Sigmoid colon (tissue), 4 donors: ENCODE measurements at regions not wholly inside any gene's neighbourhood (a gene's known extent, or its start where the extent isn't known, plus 50 kb on each side); places are given as distances from the start of the nearest gene placed in this dataset.

Experiments used
- POLR2A ChIP-seq, 2 donors: fragments of 450-650 bp; IDR thresholded peaks; one replicate each; pipeline ENCODE4 v1.6.1; 2016; ENCODE audit warnings: antibody characterized with exemption in 2 of 2, mild to moderate bottlenecking in 2 of 2, moderate library complexity in 2 of 2
- POLR2AphosphoS5 ChIP-seq, 4 donors: sonication (generic); formaldehyde crosslinking; IDR thresholded peaks; one replicate each; pipeline ENCODE4 v1.6.1; 2017; ENCODE audit warnings: antibody characterized with exemption in 4 of 4

DNA sequence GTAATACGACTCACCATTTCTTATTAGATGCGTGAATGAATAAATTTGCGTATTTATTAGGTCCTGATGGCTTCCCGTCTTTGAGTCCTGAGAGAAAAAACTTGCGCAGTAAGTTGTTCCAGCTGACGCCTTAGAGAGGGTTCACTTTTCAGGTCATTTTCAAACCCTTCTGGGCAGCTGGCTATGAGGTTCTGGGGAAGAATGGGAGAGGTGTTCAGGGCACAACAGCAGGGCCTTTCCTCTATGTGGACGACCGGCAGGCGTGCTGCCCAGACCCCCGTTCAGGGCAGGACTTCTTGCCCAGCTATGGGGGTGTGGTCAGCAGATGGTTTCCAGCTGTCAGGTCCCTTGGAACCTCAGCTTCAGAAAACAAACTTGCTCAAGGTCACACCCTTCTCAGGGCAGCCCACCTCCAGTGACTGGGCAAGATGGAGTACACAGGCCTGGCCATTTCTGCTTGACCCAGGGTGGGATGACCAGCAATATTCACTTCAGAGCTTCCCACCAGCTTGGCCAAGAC is 61.1 kb upstream of the TNP1 start:
- TF ChIP-seq POLR2A (IDR thresholded peaks at IDR 0.05) (no peak), POLR2AphosphoS5 (IDR thresholded peaks at IDR 0.05) (no peak)
